Left ventricle myocardium superior (tissue), 1 donor: ENCODE measurements at regions not wholly inside any gene's neighbourhood (a gene's known extent, or its start where the extent isn't known, plus 50 kb on each side); places are given as distances from the start of the nearest gene placed in this dataset.
A peak's percentile ranks its signal among the peaks of the same experiment; 100 is the strongest.
"Not testable (repeated sequence)": the region's sequence is repeated elsewhere in the genome, so short reads cannot be mapped to it uniquely, and the experiment has no call there.

ENCODE experiments used
- ATAC-seq: fragments of 200-7000 bp; cut with Tn5 transposase; one replicate; pipeline ENCODE4 v1.9.1; 2020; ENCODE audit warnings: mild to moderate bottlenecking, moderate library complexity
- DNase-seq: peaks from one replicate; pipeline ENCODE4 v3.0.0-alpha.2; 2020
- intact Hi-C: fragments of 100-400 bp; cut with micrococcal nuclease; formaldehyde crosslinking; loops from one replicate; pipeline ENCODE4 v1.11.0; 2022
- donor health status: DM: no; HTN: yes; CAD: no; lungs with severe emphysema.

- no peak for DNase-seq
- peak; percentile 63 for ATAC-seq
- intact Hi-C loops: no loop called here
Measured at GRCh38 chr10:33015761-33016547, 57.9 kb upstream of the ITGB1 start.

DNA sequence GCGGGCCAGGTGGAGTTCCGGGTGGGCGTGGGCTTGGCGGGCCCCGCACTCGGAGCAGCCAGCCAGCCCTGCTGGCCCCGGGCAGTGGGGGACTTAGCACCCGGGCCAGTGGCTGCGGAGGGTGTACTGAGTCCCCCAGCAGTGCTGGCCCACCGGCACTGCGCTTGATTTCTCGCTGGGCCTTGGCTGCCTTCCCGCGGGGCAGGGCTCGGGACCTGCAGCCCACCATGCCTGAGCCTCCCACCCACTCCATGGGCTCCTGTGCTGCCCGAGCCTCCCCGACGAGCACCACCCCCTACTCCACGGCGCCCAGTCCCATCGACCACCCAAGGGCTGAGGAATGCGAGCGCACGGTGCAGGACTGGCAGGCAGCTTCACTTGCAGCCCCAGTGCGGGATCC, 55.3 kb upstream of the ITGB1 start:
- DNase-seq, ATAC-seq, intact Hi-C loops: not testable (repeated sequence)

GRCh38 chr10:33012306-33012705, 54.3 kb upstream of the ITGB1 start:
- intact Hi-C loops: no loop called here
- DNase-seq: no peak

DNA sequence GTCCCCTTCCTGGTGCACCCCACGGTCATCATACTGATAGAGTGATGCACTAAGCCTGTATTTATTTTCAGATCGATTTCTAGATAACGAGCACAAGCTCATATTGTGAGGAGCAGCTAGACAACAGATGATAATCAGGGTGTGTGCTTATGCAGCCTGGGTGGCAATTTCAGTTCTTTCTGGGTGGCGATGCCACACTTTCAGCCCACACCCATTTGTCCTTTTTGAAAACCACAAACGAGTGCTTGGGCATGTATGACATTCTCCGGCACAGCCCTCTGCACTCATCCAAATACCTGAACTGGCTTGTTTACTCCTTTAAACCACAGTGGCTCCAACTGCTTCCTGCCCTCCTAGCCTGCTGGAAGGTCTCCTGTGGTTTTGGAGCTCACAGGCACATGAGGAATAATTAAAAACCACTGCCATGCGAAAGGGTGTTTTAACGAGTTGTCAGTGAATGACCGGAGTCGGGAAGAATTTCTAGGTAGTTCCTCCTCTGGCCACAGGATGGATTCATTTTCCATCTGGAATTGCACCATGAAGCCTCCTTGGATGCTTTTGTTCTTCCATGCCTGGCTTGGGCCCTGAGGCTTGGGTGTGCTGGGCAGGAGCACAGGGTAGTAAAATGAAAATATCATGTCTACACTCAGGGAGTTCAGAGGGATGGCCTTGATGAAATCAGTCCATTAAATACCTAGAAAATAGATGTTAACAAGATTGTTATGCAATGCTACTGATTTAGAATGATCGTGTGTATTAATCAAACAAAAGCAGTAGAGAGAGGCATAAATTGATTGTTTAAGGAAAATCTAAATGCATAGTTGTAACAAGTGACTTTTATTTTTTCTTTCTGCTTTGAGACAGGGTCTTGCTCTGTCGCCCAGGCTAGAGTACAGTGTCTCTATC, 52.4 kb upstream of the ITGB1 start:
- intact Hi-C loops: no loop called here
- no peak for DNase-seq
- ATAC-seq: no peak

More at GRCh38 chr10:33012306-33012705, 54.3 kb upstream of the ITGB1 start:
- ATAC-seq: no peak

GRCh38 chr10:33009244-33010131, 51.5 kb upstream of the ITGB1 start:
- DNase-seq (no peak), ATAC-seq (no peak)
- intact Hi-C loops: loop anchor here (2.0 to 10.0 kb wide), 2 partner anchors 55 to 215 kb away; partner anchors contain the start of gene ITGB1

- DNase-seq: no peak
- intact Hi-C loops: loop anchor here (2.0 to 10.0 kb wide), 2 partner anchors 54 to 214 kb away; partner anchors contain the start of gene ITGB1
- ATAC-seq: peak; percentile 41
Measured at GRCh38 chr10:33008499-33009243, 50.6 kb upstream of the ITGB1 start.

GRCh38 chr10:33007731-33008381, 49.8 kb upstream of the ITGB1 start:
- not testable (repeated sequence) for DNase-seq, ATAC-seq
- intact Hi-C loops: loop anchor here (2.0 to 10.0 kb wide), 2 partner anchors 53 to 213 kb away; partner anchors contain the start of gene ITGB1
